ENCODE measurements at regions not wholly inside any gene's neighbourhood (a gene's known extent, or its start where the extent isn't known, plus 50 kb on each side); places are given as distances from the start of the nearest gene placed in this dataset.

- no peak for DNase-seq (ENCODE audit: low read depth in 2 of 2)
These were observed 128.2 kb upstream of the IRX4 start for GRCh38 chr5:2010940-2011339.

- no peak for DNase-seq (ENCODE audit: low read depth in 2 of 2)
These were observed 127.5 kb upstream of the IRX4 start for GRCh38 chr5:2009986-2010914.

GRCh38 chr5:2008851-2009629, 126.3 kb upstream of the IRX4 start:
- DNase-seq (ENCODE audit: low read depth in 2 of 2), result no peak

GRCh38 chr5:2007878-2008501, 125.3 kb upstream of the IRX4 start:
- no peak for DNase-seq (ENCODE audit: low read depth in 2 of 2)

- no peak for DNase-seq (ENCODE audit: low read depth in 2 of 2)
These were observed 124.8 kb upstream of the IRX4 start for GRCh38 chr5:2007496-2007877.

GRCh38 chr5:2006971-2007291, 124.2 kb upstream of the IRX4 start:
- no peak for DNase-seq (ENCODE audit: low read depth in 2 of 2)

GRCh38 chr5:2006193-2006970, 123.7 kb upstream of the IRX4 start:
- DNase-seq (ENCODE audit: low read depth in 2 of 2), result no peak

- no peak for DNase-seq (ENCODE audit: low read depth in 2 of 2)
These were observed 122.6 kb upstream of the IRX4 start for GRCh38 chr5:2005101-2006041.

GRCh38 chr5:2003690-2004365, 121.1 kb upstream of the IRX4 start:
- no peak for DNase-seq (ENCODE audit: low read depth in 2 of 2)

- DNase-seq (ENCODE audit: low read depth in 2 of 2), result no peak
These were observed 120.5 kb upstream of the IRX4 start for GRCh38 chr5:2003206-2003605.

GRCh38 chr5:2001300-2001699, 118.6 kb upstream of the IRX4 start:
- no peak for DNase-seq (ENCODE audit: low read depth in 2 of 2)

GRCh38 chr5:2000591-2000990, 117.9 kb upstream of the IRX4 start:
- DNase-seq (ENCODE audit: low read depth in 2 of 2), result no peak

- no peak for DNase-seq (ENCODE audit: low read depth in 2 of 2)
These were observed 117.1 kb upstream of the IRX4 start for GRCh38 chr5:1999794-2000193.

- no peak for DNase-seq (ENCODE audit: low read depth in 2 of 2)
These were observed 116.1 kb upstream of the IRX4 start for GRCh38 chr5:1998716-1999317.

- no peak for DNase-seq (ENCODE audit: low read depth in 2 of 2)
These were observed 115.6 kb upstream of the IRX4 start for GRCh38 chr5:1998348-1998669.

- no peak for DNase-seq (ENCODE audit: low read depth in 2 of 2)
These were observed 115.1 kb upstream of the IRX4 start for GRCh38 chr5:1997640-1998347.

- no peak for DNase-seq (ENCODE audit: low read depth in 2 of 2)
These were observed 112.8 kb upstream of the IRX4 start for GRCh38 chr5:1995491-1995890.

- no peak for DNase-seq (ENCODE audit: low read depth in 2 of 2)
These were observed 104.7 kb upstream of the IRX4 start for GRCh38 chr5:1987471-1987870.

GRCh38 chr5:1985781-1986180, 103.1 kb upstream of the IRX4 start:
- DNase-seq (ENCODE audit: low read depth in 2 of 2), result no peak
